GM19397 (cell line): ENCODE measurements at regions not wholly inside any gene's neighbourhood (a gene's known extent, or its start where the extent isn't known, plus 50 kb on each side); places are given as distances from the start of the nearest gene placed in this dataset.

Experiments used
- ATAC-seq: cut with Tn5 transposase; IDR thresholded peaks from one replicate; pipeline ENCODE4 v1.9.1; 2021; ENCODE audit warnings: mild to moderate bottlenecking, moderate library complexity; ENCODE audit not compliant: unreplicated experiment

GRCh38 chr16:49027420-49027819 is 254.2 kb downstream of the CBLN1 start:
- ATAC-seq = no peak

GRCh38 chr16:49026566-49027181 is 255.0 kb downstream of the CBLN1 start:
- ATAC-seq = no peak

- no peak for ATAC-seq
These were observed 256.7 kb downstream of the CBLN1 start for GRCh38 chr16:49024896-49025295.

- ATAC-seq = no peak
These were observed 257.6 kb downstream of the CBLN1 start for GRCh38 chr16:49024016-49024415.

GRCh38 chr16:49023050-49023449 is 258.6 kb downstream of the CBLN1 start:
- ATAC-seq = no peak

GRCh38 chr16:49022351-49022963 is 259.2 kb downstream of the CBLN1 start:
- ATAC-seq = no peak

GRCh38 chr16:49021136-49021535 is 260.5 kb downstream of the CBLN1 start:
- ATAC-seq = no peak

GRCh38 chr16:49020436-49020835 is 261.2 kb downstream of the CBLN1 start:
- no peak for ATAC-seq

GRCh38 chr16:49019831-49020230 is 261.8 kb downstream of the CBLN1 start:
- no peak for ATAC-seq

GRCh38 chr16:49019081-49019633 is 262.5 kb downstream of the CBLN1 start:
- no peak for ATAC-seq

GRCh38 chr16:49018259-49018931 is 263.2 kb downstream of the CBLN1 start:
- ATAC-seq = no peak

GRCh38 chr16:49017501-49017900 is 264.1 kb downstream of the CBLN1 start:
- no peak for ATAC-seq

- ATAC-seq = no peak
These were observed 265.2 kb downstream of the CBLN1 start for GRCh38 chr16:49016461-49016860.

GRCh38 chr16:49015225-49015592 is 266.4 kb downstream of the CBLN1 start:
- no peak for ATAC-seq

GRCh38 chr16:49014277-49015224 is 267.1 kb downstream of the CBLN1 start:
- no peak for ATAC-seq

GRCh38 chr16:49013727-49014080 is 267.9 kb downstream of the CBLN1 start:
- ATAC-seq = no peak

- no peak for ATAC-seq
These were observed 268.5 kb downstream of the CBLN1 start for GRCh38 chr16:49012961-49013726.

- ATAC-seq = no peak
These were observed 269.7 kb downstream of the CBLN1 start for GRCh38 chr16:49011901-49012300.

GRCh38 chr16:49010879-49011278 is 270.8 kb downstream of the CBLN1 start:
- no peak for ATAC-seq

GRCh38 chr16:49010396-49010795 is 271.2 kb downstream of the CBLN1 start:
- ATAC-seq = no peak
